HepG2 (cell line): ENCODE measurements at regions not wholly inside any gene's neighbourhood (a gene's known extent, or its start where the extent isn't known, plus 50 kb on each side); places are given as distances from the start of the nearest gene placed in this dataset.
A peak's percentile ranks its signal among the peaks of the same experiment; 100 is the strongest.

Experiments used
- ARID5B ChIP-seq: IDR thresholded peaks from 2 replicates; pipeline ENCODE4 v1.4.0; 2020; ENCODE audit warnings: mild to moderate bottlenecking, missing genetic modification reagents
- HNRNPUL1 ChIP-seq: fragments of 200-400 bp; formaldehyde crosslinking; IDR thresholded peaks from 2 replicates; pipeline ENCODE4 v1.6.1; 2017; ENCODE audit warnings: low read depth, mild to moderate bottlenecking, low read length, moderate library complexity
- LCORL ChIP-seq, 2 experiments: fragments of 450-650 bp in 1 of 2; sonication (generic) in 1 of 2; formaldehyde crosslinking in 1 of 2; IDR thresholded peaks; 2 replicates each; pipeline versions ENCODE4 v1.5.0 to v1.6.1; 2017 to 2020; ENCODE audit warnings: antibody characterized with exemption in 1 of 2, missing genetic modification reagents in 1 of 2
- MAFK ChIP-seq, 2 experiments: IDR thresholded peaks in 1 of 2; conservative IDR thresholded peaks in 1 of 2; 2 replicates each; pipeline ENCODE4 v1.6.1; 2011; ENCODE audit warnings: improper control_type of control experiment in 2 of 2, low read length in 2 of 2
- MED1 ChIP-seq: sonication (generic); formaldehyde crosslinking; IDR thresholded peaks from 2 replicates; pipeline ENCODE4 v1.4.0; 2020; ENCODE audit warnings: missing genetic modification reagents
- POGZ ChIP-seq: sonication (generic); formaldehyde crosslinking; IDR thresholded peaks from 2 replicates; pipeline ENCODE4 v1.4.0; 2020; ENCODE audit warnings: mild to moderate bottlenecking, missing genetic modification reagents
- PTBP1 ChIP-seq: fragments of 200-400 bp; formaldehyde crosslinking; IDR thresholded peaks from 2 replicates; pipeline ENCODE4 v1.6.1; 2018; ENCODE audit warnings: low read length, low read depth; ENCODE audit not compliant: poor library complexity, severe bottlenecking
- SIN3A ChIP-seq: IDR thresholded peaks from 2 replicates; pipeline ENCODE4 v1.6.1; 2011; ENCODE audit warnings: low read depth, mild to moderate bottlenecking, control low read depth, low read length, borderline replicate concordance
- ZBTB7A ChIP-seq: sonication (generic); formaldehyde crosslinking; IDR thresholded peaks from 2 replicates; pipeline ENCODE4 v1.8.0; 2022; ENCODE audit warnings: mild to moderate bottlenecking, missing genetic modification reagents
- ZNF343 ChIP-seq: sonication (generic); formaldehyde crosslinking; IDR thresholded peaks from 2 replicates; pipeline ENCODE4 v1.4.0; 2020; ENCODE audit warnings: mild to moderate bottlenecking, missing genetic modification reagents
- ZNF580 ChIP-seq: IDR thresholded peaks from 2 replicates; pipeline ENCODE4 v1.6.1; 2016; ENCODE audit warnings: low read depth, borderline replicate concordance
- ZNF816 ChIP-seq: sonication (generic); formaldehyde crosslinking; IDR thresholded peaks from 2 replicates; pipeline ENCODE4 v1.8.0; 2022; ENCODE audit warnings: missing genetic modification reagents, mild to moderate bottlenecking, borderline replicate concordance
- ZXDC ChIP-seq: sonication (generic); formaldehyde crosslinking; IDR thresholded peaks from 2 replicates; pipeline ENCODE4 v1.5.0; 2020; ENCODE audit warnings: mild to moderate bottlenecking, missing genetic modification reagents
- TF ChIP-seq, protein P1 (sequence below): sonication (generic); formaldehyde crosslinking; IDR thresholded peaks from 2 replicates; pipeline ENCODE4 v1.4.0; 2020; ENCODE audit warnings: missing genetic modification reagents
- TF ChIP-seq, protein P2 (sequence below): IDR thresholded peaks from 2 replicates; pipeline ENCODE4 v1.6.1; 2012; ENCODE audit warnings: inconsistent platforms
- TF ChIP-seq, protein P3 (sequence below): sonication (generic); formaldehyde crosslinking; IDR thresholded peaks from 2 replicates; pipeline ENCODE4 v1.9.0; 2021; ENCODE audit warnings: missing genetic modification reagents, mild to moderate bottlenecking, borderline replicate concordance

GRCh38 chr16:54430491-54431030, 144.0 kb upstream of the IRX3 start (continued):
- TF ChIP-seq, protein P1, sequence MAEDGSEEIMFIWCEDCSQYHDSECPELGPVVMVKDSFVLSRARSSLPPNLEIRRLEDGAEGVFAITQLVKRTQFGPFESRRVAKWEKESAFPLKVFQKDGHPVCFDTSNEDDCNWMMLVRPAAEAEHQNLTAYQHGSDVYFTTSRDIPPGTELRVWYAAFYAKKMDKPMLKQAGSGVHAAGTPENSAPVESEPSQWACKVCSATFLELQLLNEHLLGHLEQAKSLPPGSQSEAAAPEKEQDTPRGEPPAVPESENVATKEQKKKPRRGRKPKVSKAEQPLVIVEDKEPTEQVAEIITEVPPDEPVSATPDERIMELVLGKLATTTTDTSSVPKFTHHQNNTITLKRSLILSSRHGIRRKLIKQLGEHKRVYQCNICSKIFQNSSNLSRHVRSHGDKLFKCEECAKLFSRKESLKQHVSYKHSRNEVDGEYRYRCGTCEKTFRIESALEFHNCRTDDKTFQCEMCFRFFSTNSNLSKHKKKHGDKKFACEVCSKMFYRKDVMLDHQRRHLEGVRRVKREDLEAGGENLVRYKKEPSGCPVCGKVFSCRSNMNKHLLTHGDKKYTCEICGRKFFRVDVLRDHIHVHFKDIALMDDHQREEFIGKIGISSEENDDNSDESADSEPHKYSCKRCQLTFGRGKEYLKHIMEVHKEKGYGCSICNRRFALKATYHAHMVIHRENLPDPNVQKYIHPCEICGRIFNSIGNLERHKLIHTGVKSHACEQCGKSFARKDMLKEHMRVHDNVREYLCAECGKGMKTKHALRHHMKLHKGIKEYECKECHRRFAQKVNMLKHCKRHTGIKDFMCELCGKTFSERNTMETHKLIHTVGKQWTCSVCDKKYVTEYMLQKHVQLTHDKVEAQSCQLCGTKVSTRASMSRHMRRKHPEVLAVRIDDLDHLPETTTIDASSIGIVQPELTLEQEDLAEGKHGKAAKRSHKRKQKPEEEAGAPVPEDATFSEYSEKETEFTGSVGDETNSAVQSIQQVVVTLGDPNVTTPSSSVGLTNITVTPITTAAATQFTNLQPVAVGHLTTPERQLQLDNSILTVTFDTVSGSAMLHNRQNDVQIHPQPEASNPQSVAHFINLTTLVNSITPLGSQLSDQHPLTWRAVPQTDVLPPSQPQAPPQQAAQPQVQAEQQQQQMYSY (CRISPR knock-in tag): no peak
- TF ChIP-seq SIN3A: no peak
- TF ChIP-seq ZNF816 (CRISPR knock-in tag): peak; percentile 81; the same call in 1 of the 2 replicates
- peak; percentile 32; the same call in 1 of the 2 replicates for TF ChIP-seq ZNF580 (CRISPR knock-in tag)
- TF ChIP-seq ARID5B (CRISPR knock-in tag): peak; percentile 88
- no peak for TF ChIP-seq POGZ
- TF ChIP-seq ZXDC (CRISPR knock-in tag): no peak
- TF ChIP-seq HNRNPUL1: no peak
- TF ChIP-seq, protein P2, sequence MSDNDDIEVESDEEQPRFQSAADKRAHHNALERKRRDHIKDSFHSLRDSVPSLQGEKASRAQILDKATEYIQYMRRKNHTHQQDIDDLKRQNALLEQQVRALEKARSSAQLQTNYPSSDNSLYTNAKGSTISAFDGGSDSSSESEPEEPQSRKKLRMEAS: peak; percentile 60
- TF ChIP-seq ZBTB7A (CRISPR knock-in tag): no peak
- TF ChIP-seq ZNF343 (CRISPR knock-in tag): no peak
- TF ChIP-seq, protein P3, sequence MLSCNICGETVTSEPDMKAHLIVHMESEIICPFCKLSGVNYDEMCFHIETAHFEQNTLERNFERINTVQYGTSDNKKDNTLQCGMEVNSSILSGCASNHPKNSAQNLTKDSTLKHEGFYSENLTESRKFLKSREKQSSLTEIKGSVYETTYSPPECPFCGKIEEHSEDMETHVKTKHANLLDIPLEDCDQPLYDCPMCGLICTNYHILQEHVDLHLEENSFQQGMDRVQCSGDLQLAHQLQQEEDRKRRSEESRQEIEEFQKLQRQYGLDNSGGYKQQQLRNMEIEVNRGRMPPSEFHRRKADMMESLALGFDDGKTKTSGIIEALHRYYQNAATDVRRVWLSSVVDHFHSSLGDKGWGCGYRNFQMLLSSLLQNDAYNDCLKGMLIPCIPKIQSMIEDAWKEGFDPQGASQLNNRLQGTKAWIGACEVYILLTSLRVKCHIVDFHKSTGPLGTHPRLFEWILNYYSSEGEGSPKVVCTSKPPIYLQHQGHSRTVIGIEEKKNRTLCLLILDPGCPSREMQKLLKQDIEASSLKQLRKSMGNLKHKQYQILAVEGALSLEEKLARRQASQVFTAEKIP (CRISPR knock-in tag): no peak
- peak; percentile 15 to 33; a peak in 2 of 4 replicates for TF ChIP-seq MAFK (conservative IDR thresholded peaks at IDR 0.05 in 1 of 2, IDR thresholded peaks at IDR 0.05 in 1 of 2; ENCODE audit: low read length in 2 of 2)
- TF ChIP-seq MED1 (CRISPR knock-in tag): peak; percentile 43; the same call in 1 of the 2 replicates
- no peak for TF ChIP-seq LCORL (IDR thresholded peaks at IDR 0.05)
- peak; percentile 61; the same call in 1 of the 2 replicates for TF ChIP-seq LCORL (CRISPR knock-in tag; IDR thresholded peaks at IDR 0.05)
- no peak for TF ChIP-seq PTBP1
